ENCODE measurements at regions not wholly inside any gene's neighbourhood (a gene's known extent, or its start where the extent isn't known, plus 50 kb on each side); places are given as distances from the start of the nearest gene placed in this dataset.

- Histone ChIP-seq H3K9ac (ENCODE audit: low read depth, low read length) (no peak overlapping the region), H3K4me1 (ENCODE audit: control insufficient read depth, insufficient read depth, low read length) (no peaks in the 10 kb centered on the region), H3K36me3 (ENCODE audit: control insufficient read depth, insufficient read depth, low read length) (no peaks in the 10 kb centered on the region), H2AFZ (replicated peaks; ENCODE audit: low read length, poor library complexity) (no peak overlapping the region), H4K8ac (ENCODE audit: low read depth in 2 of 2, low read length in 2 of 2) (no peak overlapping the region), H3K27me3 (ENCODE audit: control insufficient read depth, insufficient read depth, low read length) (no peaks in the 10 kb centered on the region), H3K56ac (ENCODE audit: extremely low read depth, insufficient read depth, low read length) (no peak overlapping the region), H3K27ac (ENCODE audit: insufficient read depth, low read length) (no peak overlapping the region), H2AK9ac (replicated peaks; ENCODE audit: low read depth, low read length, poor library complexity) (no peak overlapping the region), H3K18ac (ENCODE audit: low read depth, low read length) (no peak overlapping the region), H3K4me2 (ENCODE audit: low read depth, low read length) (no peak overlapping the region), H2BK15ac (ENCODE audit: low read depth, low read length) (no peak overlapping the region), H3K4me3 (ENCODE audit: insufficient read depth, low read depth, low read length) (no peak overlapping the region), H3K4ac (ENCODE audit: low read depth, low read length) (no peak overlapping the region), H3K23ac (ENCODE audit: low read depth, low read length) (no peak overlapping the region), H2BK120ac (ENCODE audit: low read depth, low read length) (no peak overlapping the region), H3K9me1 (ENCODE audit: insufficient read depth, low read length) (no peaks in the 10 kb centered on the region), H3K14ac (replicated peaks; ENCODE audit: low read depth, low read length) (no peak overlapping the region), H2BK5ac (ENCODE audit: low read depth, low read length, poor library complexity, severe bottlenecking) (no peak overlapping the region), H4K20me1 (ENCODE audit: insufficient read depth, low read length) (no peaks in the 10 kb centered on the region), H4K5ac (ENCODE audit: low read depth, low read length) (no peak overlapping the region), H2BK20ac (ENCODE audit: low read depth, low read length) (no peak overlapping the region), H2AK5ac (ENCODE audit: low read depth, low read length) (no peak overlapping the region), H4K91ac (ENCODE audit: insufficient read depth, low read depth, low read length) (no peak overlapping the region), H3K79me1 (ENCODE audit: low read depth in 1 of 2, low read length in 2 of 2) (no peaks in the 10 kb centered on the region), H3K9me3 (ENCODE audit: control insufficient read depth, insufficient read depth, low read length) (0 out of 2 replicates have a peak, but pooled peaks cover 2% of the 10 kb centered on the region)
- intact Hi-C loops (cut with micrococcal nuclease): no loop called here
- POLR2A ChIA-PET (ENCODE audit: unreplicated experiment): no interaction called here
- BruUV-seq (replicated peaks): no TSS peak
- ATAC-seq (ENCODE audit: low read depth) (no peak), DNase-seq (no peak)
- in situ Hi-C loops (cut with MboI; ENCODE audit: low sequenced_read_pairs): no loop called here
- CTCF ChIA-PET: no interaction called here
- TF ChIP-seq ELK1 (IDR thresholded peaks at IDR 0.05; ENCODE audit: borderline replicate concordance, low read depth, low read length): no peak
- TF ChIP-seq CEBPB (IDR thresholded peaks at IDR 0.05; ENCODE audit: low read depth, low read length): no peak
- TF ChIP-seq USF2 (IDR thresholded peaks at IDR 0.05; ENCODE audit: low read depth, low read length): no peak
- no peak for TF ChIP-seq RAD21 (IDR thresholded peaks at IDR 0.05; ENCODE audit: low read length)
- TF ChIP-seq RCOR1 (IDR thresholded peaks at IDR 0.05; ENCODE audit: insufficient replicate concordance, low read length): no peak
- no peak for TF ChIP-seq MAFK (IDR thresholded peaks at IDR 0.05; ENCODE audit: low read depth, low read length)
- dilution Hi-C loops (cut with HindIII; ENCODE audit: low sequenced_read_pairs, unreplicated experiment): no loop called here
These were observed 324.0 kb upstream of the SPRY2 start for GRCh38 chr13:80664950-80665349.

Data from IMR-90 (cell line).